B cell (primary cell): ENCODE measurements at regions not wholly inside any gene's neighbourhood (a gene's known extent, or its start where the extent isn't known, plus 50 kb on each side); places are given as distances from the start of the nearest gene placed in this dataset.

ENCODE experiments used
- CTCF ChIP-seq: fragments of 200-600 bp; IDR thresholded peaks from one replicate; pipeline ENCODE4 v1.8.0; 2022; ENCODE audit warnings: antibody characterized with exemption, mild to moderate bottlenecking
- EZH2 ChIP-seq: IDR thresholded peaks from 2 replicates; pipeline ENCODE4 v1.6.1; 2012; ENCODE audit warnings: borderline replicate concordance, low read depth, mild to moderate bottlenecking, moderate library complexity, low read length; ENCODE audit not compliant: insufficient read depth, poor library complexity, severe bottlenecking

GRCh38 chr3:57001356-57001755, 59.1 kb upstream of the SPATA12 start:
- TF ChIP-seq CTCF (no peak), EZH2 (no peak)
